Adrenal gland (tissue), 5 donors: ENCODE measurements at regions not wholly inside any gene's neighbourhood (a gene's known extent, or its start where the extent isn't known, plus 50 kb on each side); places are given as distances from the start of the nearest gene placed in this dataset.

Experiments
- CTCF ChIP-seq, 6 experiments: fragments of 450-650 bp in 4 of 6; fragments of 200-600 bp in 2 of 6; sonication (generic) in 1 of 6; IDR thresholded peaks; 1 replicate in 5 of 6; 2 replicates in 1 of 6; pipeline versions ENCODE4 v1.5.1 to v1.8.0; 2016 to 2021; ENCODE audit warnings: antibody characterized with exemption in 6 of 6, mild to moderate bottlenecking in 2 of 6, moderate library complexity in 1 of 6
- POLR2A ChIP-seq, 2 donors: fragments of 450-650 bp; IDR thresholded peaks; one replicate each; pipeline ENCODE4 v1.6.1; 2017; ENCODE audit warnings: antibody characterized with exemption in 2 of 2, mild to moderate bottlenecking in 2 of 2, moderate library complexity in 1 of 2
- donor health status: DM: no; HTN: no; CAD: no.

GRCh38 chr20:39651645-39652325 is 689.6 kb downstream of the DHX35 start:
- no peak for TF ChIP-seq CTCF (IDR thresholded peaks at IDR 0.05)
- TF ChIP-seq POLR2A (IDR thresholded peaks at IDR 0.05): no peak
